Stromal cell of bone marrow (primary cell): ENCODE measurements at regions not wholly inside any gene's neighbourhood (a gene's known extent, or its start where the extent isn't known, plus 50 kb on each side); places are given as distances from the start of the nearest gene placed in this dataset.
A peak's percentile ranks its signal among the peaks of the same experiment; 100 is the strongest.
"Not testable (repeated sequence)": the region's sequence is repeated elsewhere in the genome, so short reads cannot be mapped to it uniquely, and the experiment has no call there.

Experiments used
- DNase-seq: peaks from one replicate; pipeline ENCODE4 v3.0.0-alpha.2; 2012; ENCODE audit warnings: low read depth

DNA sequence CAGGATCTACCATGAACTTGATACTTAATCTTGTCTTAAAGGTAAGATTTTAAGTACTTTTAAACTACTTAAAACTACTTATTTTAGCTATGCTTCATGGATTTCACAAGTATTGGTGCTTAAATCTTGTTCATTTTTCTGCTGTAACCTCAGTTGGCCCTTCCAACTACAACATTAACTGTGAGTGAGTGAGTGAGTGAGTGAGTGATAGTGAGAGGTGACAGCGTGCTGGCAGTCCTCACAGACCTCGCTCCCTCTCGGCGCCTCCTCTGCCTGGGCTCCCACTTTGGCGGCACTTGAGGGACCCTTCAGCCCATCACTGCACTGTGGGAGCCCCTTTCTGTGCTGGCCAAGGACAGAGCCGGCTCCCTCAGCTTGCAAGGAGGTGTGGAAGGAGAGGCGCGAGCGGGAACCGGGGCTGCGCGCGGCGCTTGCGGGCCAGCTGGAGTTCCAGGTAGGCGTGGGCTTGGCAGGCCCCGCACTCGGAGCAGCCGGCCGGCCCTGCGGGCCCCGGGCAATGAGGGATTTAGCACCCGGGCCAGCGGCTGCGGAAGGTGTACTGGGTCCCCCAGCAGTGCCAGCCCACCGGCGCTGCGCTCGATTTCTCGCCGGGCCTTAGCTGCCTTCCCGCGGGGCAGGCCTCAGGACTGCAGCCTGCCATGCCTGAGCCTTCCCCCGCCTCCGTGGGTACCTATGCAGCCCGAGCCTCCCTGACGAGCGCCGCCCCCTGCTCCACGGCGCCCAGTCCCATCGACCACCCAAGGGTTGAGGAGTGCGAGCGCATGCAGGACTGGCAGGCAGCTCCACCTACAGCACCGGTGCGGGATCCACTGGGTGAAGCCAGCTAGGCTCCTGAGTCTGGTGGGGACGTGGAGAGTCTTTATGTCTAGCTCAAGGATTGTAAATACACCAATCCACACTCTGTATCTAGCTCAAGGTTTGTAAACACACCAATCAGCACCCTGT, 1558.6 kb upstream of the SEL1L start:
- DNase-seq = not testable (repeated sequence)

DNA sequence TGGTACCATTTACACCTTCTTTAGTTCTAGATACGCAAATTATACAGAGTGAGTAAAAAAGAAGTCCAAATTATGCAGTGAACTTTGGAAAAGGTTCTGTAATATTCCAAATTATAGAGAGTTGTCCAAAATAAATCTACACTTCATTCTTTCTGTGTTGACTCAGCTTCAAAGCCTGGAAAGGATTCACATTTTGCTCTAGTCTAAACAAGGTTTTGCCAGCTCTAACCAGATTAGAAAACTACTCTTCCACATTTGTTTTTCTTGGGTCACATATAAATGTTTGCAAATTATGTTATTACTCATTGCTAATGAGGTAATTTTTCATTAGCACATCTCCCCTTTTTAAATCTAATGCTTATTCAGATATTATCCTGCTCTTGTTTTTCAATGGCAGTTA, 1562.4 kb upstream of the SEL1L start:
- DNase-seq = peak; percentile 59

DNA sequence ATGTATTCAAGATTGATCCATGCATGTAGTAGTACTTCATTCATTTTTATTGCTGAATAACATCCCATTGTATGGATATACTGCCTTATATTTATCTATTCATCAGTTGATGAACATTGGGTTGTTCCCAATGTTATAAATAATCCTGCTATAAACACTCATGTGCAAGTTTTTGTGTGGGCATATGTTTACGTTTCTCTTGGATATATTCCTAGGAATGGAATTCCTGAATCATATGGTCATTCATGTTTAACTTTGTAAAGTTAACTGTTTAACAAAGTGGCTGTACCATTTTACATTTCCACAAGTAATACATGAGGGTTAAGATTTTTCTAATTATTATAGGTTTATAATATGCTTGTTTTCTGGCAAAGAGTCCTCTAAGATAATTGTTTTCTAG, 1568.2 kb upstream of the SEL1L start:
- peak; percentile 1 for DNase-seq

DNA sequence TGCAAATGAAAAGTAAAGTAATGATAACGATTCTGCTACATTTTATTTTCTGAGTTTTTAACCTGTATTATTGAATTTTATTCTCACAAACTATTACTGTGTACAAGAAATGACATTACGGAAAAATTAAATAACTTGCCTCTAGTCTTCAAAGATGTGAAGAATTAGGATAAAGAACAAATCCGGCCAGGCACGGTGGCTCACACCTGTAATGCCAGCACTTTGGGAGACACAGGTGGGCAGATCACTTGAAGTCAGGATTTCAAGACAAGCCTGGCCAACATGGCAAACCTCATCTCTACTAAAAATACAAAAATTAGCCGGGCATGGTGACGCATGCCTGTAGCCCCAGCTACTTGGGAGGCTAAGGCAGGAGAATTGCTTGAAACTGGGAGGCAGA, 1584.4 kb upstream of the SEL1L start:
- no peak for DNase-seq

DNA sequence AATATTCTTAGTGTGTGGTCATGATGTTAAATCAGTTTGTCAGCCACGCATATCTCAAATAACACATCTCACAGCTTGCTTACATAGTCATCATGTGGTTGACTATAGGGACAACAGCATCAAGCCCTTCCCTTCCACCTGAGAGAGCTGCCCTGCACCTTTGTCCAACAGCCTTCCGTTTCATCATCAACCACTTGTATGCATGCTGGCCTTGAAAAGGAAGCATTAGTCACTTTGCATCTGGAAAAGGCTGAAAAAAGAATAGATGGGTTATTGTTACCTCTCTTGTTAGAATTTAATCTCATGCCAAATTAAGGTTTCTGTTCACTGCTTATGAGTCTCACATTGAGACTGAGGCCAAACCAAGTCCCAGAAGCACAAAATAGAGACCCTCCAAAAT, 1586.5 kb upstream of the SEL1L start:
- DNase-seq = no peak

DNA sequence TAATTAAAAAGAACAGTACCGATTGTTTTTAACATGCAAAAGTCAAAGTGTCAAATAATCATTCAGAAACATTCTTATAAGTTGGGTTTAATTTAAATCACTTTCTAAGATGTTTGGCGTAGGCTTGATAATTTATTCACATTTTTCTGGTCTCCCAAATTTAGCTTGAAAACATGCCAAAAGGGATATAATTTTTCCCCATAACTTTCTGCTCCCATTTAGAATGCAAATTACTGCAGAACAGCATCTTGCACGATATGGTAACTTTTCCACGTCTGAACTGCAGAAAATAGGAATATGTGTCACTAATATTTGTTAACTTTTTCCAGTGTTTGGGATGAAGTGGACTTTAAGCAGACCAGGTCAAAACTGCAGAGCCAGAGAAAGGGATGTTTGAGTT, 1592.4 kb upstream of the SEL1L start:
- no peak for DNase-seq

DNA sequence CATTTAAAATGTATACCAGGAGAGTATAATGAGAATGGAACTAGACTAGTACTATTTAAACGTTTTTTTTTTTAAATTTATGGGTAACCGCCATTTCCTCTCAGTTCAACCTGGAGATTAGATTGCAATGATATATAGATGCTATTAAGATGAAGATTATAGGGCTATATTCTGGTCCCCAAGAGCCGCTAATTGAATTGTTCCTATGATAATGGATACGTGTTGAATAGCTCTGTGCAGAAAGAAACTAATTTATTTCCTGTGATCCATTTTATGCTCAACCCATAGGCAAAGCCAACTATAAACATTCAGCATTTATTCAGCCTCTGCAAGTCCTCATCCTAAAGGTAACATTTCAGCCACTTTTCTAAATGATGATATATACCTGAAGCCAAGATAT, 1595.1 kb upstream of the SEL1L start:
- no peak for DNase-seq

DNA sequence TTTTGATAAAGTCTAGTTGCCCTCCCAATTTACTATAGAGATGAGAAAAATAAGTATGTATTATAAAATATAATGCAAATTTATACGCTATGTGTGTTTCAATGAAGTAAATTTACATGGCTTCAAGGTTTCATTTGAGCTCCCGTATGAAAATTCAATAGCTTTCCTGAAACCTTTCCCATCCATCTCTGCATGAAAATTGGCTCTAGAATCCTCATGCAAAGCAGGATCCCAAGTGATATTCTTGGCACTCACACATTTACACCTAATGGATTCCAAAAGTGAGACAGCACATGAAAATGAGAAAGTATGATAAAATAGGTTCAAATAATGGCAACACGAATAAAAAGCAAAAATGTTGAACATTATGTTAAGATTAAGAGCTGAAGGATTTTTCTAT, 1595.8 kb upstream of the SEL1L start:
- DNase-seq = no peak

DNA sequence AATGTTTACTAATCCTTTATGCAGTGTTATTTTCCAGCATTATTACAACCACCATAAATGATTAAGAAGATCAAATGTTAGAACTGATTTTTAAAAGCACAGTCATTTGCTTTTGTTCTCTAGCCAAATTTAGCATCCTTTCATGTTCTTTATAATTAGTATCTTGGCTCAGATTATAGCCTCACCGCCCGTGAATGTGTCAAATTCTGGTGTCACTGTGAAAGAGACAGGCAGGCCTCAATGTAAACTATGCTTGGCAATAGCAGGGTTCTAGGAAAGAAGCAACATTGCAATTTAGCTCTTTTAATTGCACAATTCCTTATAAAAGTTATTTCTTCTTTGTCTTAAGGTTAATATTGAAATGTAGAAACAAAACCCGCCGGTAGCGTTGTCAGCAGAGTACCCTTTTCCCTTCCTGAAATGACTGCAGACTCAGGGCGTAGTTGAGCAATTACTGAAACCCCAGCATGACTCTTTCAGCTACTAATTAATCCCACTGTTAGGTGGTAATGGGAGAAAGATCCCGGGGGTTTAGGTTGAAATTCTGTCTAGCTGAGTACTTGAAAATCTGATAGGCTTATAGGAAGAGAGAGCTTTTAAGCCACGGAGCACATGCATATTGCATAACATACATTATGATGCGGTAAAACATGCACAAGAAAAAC, 1600.5 kb upstream of the SEL1L start:
- no peak for DNase-seq

DNA sequence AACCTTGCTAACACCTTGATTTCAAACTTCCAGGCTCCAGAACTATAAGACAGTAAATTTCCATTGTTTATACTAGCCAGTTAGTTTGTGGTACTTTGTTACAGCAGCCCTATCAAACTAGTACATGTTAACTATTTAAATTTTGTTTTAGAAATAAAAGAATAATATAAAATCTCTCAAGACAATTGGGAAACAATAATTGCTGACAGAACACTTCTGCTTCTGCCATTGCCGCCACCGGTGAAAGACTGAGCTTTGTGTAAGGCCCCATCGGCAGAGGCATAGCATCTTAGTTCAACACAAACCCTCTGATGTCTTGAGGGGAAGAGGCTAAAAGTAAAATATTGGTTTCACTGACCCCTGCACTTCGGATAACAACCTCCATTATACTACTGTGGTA, 1607.1 kb upstream of the SEL1L start:
- no peak for DNase-seq

DNA sequence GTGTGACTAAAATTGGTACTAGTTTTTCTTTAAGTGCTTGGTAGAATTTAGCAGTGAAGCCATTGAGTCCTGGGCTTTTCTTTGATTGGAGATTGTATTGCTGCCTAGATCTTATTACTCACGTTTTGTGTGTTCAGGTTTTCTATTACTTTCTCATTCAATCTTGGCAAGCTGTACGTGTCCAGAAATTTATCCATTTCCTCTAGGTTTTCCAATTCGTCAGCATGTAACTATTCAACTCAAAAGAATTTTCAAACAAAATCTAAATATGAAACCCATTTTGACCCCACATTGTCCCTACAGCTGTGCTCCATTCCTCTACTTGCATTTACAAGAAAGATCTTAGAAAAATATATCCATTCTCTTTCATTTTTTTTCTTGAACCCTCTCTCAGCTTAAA, 1613.4 kb upstream of the SEL1L start:
- peak; percentile 6 for DNase-seq

DNA sequence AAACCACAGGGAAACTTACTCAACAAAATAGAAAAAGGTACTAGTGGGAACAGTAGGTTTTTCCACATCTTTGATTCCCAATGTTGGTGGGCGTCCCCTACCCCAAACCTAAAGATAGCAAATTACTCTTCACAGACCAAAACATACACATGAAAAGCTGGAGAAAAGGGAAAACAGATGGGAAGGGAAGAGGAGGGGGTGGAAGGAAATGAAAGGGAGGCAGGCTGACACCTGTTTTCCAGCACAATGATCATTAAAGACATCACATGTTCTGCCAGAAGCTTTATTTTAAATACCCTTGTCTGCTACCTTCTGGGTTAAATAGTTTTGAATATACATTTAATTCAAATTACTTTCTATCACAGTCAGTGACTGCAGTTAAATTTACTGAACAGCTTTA, 1617.9 kb upstream of the SEL1L start:
- DNase-seq = no peak

DNA sequence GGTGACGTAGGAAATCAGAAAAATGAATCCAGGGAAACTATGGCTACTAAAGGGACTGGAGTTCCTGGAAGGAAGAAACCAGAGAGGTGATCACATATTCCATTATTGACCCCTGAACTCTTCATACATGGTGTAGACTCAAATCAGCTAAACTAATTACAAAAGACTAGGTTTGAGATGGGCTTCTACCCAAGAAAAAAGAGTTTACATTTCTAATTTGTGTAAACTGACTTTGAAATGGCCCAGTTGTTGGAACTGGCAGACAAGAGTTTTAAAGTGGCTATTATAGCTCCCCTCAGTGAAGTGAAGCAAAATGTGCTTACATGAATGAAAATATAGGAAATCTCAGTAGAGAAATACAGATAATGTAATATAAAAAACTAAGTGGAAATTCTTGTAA, 1619.4 kb upstream of the SEL1L start:
- DNase-seq = no peak

DNA sequence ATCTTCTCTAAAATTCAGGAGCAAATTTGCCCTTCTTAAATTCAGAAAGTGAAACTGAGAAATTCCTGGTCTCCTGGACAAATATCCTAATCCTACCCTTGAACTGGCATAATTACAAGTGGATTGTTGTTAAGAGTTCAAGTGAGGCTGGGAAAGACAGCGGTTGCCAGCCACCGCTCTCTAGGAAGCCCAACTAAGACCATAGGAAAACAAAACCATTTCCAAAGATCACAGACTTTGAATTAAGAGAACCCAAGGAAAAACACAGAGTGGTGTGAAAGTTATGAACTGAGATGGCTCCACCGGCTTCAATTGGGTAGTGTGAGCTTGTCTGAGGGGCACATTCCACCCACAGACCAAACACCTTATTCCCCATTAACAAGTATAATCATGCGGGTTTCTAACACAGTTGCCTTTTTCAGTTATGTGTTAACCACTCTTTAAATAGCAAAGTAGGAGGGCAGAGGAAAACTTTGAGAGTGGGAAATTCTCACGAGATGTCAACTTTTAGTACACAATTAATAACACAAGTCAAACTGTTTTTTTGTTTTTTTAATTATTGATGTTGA, 1628.8 kb upstream of the SEL1L start:
- DNase-seq = peak; percentile 39

DNA sequence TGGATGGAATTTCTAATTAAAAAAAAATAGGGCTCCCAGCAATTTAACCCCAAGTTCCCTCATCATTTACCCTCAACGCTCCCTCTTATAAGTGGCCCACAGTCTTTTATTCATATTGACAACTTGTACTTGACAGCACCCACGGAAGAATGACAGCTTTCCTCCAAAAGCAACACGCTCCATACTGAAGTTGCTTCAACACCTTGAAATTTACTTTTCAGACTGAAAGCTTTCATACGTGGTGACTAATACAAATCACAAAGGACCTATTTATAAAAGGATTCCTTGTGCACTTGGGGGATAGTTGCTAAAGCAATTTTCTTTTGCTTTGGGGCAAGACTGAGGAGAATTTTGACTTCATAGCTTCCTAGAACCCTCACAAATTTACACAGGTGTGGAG, 1629.4 kb upstream of the SEL1L start:
- no peak for DNase-seq

DNA sequence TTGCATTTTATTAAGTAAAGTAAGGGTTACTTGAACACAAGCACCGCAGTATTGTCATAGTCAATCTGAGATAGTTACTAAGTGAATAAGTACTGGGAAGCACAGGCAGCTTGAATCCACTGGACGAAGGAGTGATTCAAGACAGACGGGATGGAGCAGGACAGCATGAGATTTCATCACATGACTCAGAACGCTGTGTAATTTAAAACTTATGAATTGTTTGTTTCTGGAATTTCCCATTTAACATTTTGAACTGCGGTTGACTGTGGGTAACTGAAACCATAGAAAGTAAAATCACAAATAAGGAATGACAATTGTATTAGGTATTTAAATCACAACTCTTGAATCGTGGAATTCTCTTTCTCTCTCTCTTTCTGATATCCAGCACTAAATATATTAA, 1630.4 kb upstream of the SEL1L start:
- peak; percentile 91 for DNase-seq

DNA sequence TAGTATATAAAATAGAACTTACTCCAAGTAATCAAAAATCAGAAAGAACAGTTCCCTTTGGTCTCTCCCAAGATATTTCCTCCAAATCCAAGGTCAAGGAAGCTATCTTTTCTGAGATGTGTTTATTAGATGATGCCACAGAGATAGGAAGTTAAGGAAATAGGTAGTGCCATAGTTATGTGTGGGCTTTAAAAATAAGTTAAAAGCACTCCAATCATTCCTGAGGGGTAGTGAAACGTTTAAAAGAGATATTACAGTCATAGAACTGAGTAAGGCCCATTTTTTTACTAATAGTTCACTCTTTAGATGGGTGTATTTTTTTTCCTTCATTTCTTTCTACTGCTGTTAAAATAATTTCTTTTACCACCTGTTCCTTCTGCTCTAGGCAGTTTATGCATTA, 1630.9 kb upstream of the SEL1L start:
- no peak for DNase-seq

DNA sequence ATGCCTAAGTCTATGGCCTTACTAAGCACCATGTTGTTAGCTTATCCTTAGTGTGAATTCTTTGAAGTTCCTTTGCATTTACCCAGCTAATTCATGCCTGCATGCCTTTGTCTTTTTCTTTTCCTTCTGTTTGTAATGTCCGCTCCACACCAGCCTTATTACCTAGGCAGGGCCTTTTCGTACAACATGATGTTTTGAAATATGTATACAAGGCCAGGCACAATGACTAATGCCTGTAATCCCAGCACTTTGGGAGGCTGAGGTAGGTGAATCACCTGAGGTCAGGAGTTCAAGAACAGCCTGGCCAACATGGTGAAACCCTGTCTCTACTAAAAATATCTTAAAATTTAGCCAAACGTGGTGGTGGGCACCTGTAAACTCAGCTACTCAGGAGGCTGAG, 1636.5 kb upstream of the SEL1L start:
- DNase-seq = no peak

DNA sequence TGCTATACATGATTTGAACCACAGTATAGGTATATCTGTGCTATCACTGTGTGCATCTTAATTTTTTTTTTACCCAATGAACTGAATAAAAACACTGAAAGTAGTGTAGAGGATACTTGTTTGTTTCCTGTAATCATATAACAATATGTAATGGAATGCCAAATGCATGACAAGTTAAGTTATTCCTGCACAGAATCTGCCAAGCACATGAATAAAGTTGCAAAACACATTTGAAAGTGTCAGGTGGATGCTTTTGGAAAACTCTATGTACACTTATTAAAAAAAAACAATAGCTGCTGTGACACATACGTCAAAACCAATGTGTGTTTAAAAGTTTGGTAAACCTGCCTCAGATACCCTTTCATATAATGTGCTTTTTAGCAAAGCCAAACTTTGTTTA, 1638.1 kb upstream of the SEL1L start:
- DNase-seq = no peak

DNA sequence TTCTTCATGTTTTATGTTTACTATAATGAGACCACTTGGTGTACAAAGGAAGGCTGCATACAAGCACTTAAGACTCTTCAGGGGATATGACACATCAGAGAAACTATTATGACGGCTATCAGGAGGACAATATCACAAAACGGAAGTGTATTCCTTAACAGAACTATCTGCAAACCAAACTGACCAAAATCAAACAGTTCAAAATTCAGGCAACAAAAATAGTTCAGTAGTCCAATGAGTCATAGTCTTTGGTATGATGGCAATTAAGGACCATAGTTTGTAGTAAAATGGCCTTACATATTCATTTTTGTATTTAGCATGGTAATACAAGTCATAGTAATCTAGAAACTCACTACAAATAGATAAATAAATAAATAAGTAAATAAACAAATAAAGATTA, 1638.7 kb upstream of the SEL1L start:
- peak; percentile 35 for DNase-seq

DNA sequence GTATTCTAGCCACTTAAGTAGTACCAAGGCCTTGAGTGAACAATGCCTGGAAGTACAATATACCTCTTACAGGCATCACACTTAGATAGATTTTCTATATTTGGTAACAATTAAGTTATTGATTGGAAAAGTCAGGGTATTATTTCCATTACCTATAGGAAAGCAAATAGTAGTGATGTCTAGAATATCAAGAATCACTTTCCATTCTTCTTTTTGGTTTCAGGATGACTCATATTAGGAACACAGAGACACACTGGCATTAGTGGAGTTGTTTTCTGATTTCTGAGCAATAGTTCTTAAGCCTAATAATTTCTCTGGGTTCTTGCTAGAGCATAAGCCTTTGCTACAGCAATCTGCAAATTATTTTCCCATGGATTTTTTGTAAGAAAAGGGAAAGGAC, 1640.0 kb upstream of the SEL1L start:
- DNase-seq = no peak

DNA sequence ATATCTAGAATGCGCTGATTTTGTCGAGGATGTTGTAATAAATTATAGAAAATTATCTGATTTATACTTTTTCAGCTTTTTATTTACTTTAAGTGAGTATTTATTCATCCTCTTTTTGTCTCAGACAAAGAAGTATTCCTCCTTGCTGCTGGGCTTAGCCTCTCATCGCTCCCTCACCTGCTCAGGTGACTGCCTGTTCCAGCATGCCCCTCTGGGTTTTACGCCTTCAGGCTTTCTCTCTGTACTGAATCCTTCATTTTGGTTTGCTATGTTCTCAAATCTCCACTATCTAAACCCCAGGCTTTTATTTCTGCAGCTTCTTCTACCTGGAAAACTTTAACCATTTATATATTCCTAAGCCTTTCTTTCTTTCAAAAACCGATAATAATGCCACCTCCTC, 1650.9 kb upstream of the SEL1L start:
- no peak for DNase-seq

DNA sequence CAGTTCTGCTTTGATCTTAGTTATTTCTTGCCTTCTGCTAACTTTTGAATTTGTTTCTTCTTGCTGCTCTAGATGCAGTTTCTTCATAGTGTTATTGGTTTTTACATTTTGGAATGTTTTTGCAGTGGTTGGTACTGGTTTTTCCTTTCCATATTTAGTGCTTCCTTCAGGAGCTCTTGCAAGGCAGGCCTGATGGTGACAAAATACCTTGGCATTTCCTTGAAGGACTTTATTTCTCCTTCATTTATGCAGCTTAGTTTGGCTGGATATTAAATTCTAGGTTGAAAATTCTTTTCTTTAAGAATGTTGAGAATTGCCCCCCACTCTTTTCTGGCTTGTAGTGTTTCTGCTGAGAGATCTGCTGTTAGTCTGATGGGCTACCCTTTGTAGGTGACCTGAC, 1654.7 kb upstream of the SEL1L start:
- DNase-seq = not testable (repeated sequence)
